Body of pancreas (tissue), 4 donors: ENCODE measurements at regions not wholly inside any gene's neighbourhood (a gene's known extent, or its start where the extent isn't known, plus 50 kb on each side); places are given as distances from the start of the nearest gene placed in this dataset.

ENCODE experiments used
- CTCF ChIP-seq, 7 experiments: fragments of 450-650 bp in 4 of 7; fragments of 200-600 bp in 3 of 7; sonication (generic) in 3 of 7; IDR thresholded peaks; one replicate each; pipeline ENCODE4 v1.5.1; 2016 to 2019; ENCODE audit warnings: antibody characterized with exemption in 7 of 7
- POLR2A ChIP-seq, 3 donors: fragments of 450-650 bp; IDR thresholded peaks; one replicate each; pipeline ENCODE4 v1.6.1; 2016; ENCODE audit warnings: antibody characterized with exemption in 3 of 3, mild to moderate bottlenecking in 2 of 3

- no peak for TF ChIP-seq CTCF (IDR thresholded peaks at IDR 0.05)
- no peak for TF ChIP-seq POLR2A (IDR thresholded peaks at IDR 0.05)
Measured at GRCh38 chr13:81223778-81224177, 882.9 kb upstream of the SPRY2 start.
